Fibroblast of pulmonary artery (primary cell): ENCODE measurements at regions not wholly inside any gene's neighbourhood (a gene's known extent, or its start where the extent isn't known, plus 50 kb on each side); places are given as distances from the start of the nearest gene placed in this dataset.

Source experiments
- DNase-seq: peaks from one replicate; pipeline ENCODE4 v3.0.0-alpha.2; 2010; ENCODE audit warnings: low read depth
- H3K4me3 ChIP-seq: replicated peaks from 2 replicates; pipeline ENCODE4 v1.5.1; 2011; ENCODE audit warnings: low read depth, mild to moderate bottlenecking, control low read depth, low read length, moderate library complexity
- TF ChIP-seq, protein P1 (sequence below): IDR thresholded peaks from 2 replicates; pipeline ENCODE4 v1.5.1; 2011; ENCODE audit warnings: mild to moderate bottlenecking, control low read depth, low read length, inconsistent platforms; ENCODE audit errors: missing control alignments

DNA sequence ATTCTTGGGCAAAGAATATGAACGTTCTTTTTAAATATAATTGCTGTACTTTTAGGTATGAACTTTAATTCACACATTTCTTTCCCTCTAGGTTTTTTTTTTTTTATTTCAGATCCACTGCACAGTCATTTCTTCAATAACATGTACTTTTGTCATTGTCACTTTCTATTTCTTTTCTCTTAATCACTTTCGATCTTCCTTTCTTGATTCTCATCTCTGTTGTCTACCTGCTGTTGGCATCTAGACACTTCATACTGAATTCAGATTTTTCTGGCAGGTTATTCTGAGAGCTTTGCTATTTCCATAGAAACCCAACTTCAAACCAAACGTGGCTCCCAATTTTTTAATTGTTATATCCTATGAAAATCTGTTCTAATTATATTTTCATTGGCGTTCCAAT lies 211.7 kb upstream of the KLF6 start:
- H3K4me3 ChIP-seq, result no peak overlapping the region
- DNase-seq, result no peak
- TF ChIP-seq, protein P1, sequence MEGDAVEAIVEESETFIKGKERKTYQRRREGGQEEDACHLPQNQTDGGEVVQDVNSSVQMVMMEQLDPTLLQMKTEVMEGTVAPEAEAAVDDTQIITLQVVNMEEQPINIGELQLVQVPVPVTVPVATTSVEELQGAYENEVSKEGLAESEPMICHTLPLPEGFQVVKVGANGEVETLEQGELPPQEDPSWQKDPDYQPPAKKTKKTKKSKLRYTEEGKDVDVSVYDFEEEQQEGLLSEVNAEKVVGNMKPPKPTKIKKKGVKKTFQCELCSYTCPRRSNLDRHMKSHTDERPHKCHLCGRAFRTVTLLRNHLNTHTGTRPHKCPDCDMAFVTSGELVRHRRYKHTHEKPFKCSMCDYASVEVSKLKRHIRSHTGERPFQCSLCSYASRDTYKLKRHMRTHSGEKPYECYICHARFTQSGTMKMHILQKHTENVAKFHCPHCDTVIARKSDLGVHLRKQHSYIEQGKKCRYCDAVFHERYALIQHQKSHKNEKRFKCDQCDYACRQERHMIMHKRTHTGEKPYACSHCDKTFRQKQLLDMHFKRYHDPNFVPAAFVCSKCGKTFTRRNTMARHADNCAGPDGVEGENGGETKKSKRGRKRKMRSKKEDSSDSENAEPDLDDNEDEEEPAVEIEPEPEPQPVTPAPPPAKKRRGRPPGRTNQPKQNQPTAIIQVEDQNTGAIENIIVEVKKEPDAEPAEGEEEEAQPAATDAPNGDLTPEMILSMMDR, result no peak

- H3K4me3 ChIP-seq, result no peak overlapping the region
- TF ChIP-seq, protein P1, result no peak
- DNase-seq, result peak; percentile 86
These were observed 210.5 kb upstream of the KLF6 start for GRCh38 chr10:3995302-3996210.

DNA sequence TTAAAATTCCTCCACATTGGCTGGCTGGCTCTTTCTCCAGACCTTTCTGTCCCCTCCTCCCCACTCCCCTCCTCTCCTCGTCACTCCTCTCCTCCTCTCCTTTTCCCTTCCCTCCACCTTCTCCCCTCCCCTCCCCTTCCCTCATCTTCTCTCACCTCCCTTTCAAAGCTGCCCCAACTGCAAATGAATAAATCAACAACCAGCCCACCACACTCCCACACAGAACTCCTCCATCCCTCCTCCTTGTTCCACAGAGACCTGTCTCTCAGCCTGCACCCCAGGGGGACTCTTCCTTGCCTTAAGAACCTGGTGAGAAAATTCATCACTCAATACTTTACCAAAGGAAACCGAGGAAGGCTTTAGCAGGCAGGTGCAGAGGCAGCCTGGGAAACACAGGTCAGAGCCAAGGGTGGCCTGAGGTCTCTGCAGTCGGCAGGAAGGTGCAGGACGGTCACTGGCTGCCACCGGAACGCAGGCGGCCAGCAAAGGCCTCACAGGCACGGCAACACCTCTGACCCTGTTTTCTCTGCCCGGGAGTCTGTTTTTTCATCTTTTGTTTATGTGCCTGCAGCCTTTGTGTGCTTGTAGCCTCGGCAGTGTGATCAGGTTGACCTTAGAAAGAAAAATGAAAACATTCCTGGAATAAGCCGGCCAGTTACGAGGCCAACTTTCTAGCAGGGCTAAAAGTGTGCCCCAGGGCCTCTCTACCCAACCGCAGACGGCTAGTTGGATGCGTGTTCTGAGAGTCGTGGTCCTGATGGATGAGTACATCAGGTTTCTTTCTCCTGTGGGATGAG lies 207.6 kb upstream of the KLF6 start:
- TF ChIP-seq, protein P1, result no peak
- no peak for DNase-seq
- H3K4me3 ChIP-seq, result no peak overlapping the region

GRCh38 chr10:3990307-3990706 lies 205.3 kb upstream of the KLF6 start:
- H3K4me3 ChIP-seq, result no peak overlapping the region
- TF ChIP-seq, protein P1, result no peak
- DNase-seq, result no peak

GRCh38 chr10:3987143-3987974 lies 202.3 kb upstream of the KLF6 start:
- no peak overlapping the region for H3K4me3 ChIP-seq
- no peak for DNase-seq
- TF ChIP-seq, protein P1, result no peak

DNA sequence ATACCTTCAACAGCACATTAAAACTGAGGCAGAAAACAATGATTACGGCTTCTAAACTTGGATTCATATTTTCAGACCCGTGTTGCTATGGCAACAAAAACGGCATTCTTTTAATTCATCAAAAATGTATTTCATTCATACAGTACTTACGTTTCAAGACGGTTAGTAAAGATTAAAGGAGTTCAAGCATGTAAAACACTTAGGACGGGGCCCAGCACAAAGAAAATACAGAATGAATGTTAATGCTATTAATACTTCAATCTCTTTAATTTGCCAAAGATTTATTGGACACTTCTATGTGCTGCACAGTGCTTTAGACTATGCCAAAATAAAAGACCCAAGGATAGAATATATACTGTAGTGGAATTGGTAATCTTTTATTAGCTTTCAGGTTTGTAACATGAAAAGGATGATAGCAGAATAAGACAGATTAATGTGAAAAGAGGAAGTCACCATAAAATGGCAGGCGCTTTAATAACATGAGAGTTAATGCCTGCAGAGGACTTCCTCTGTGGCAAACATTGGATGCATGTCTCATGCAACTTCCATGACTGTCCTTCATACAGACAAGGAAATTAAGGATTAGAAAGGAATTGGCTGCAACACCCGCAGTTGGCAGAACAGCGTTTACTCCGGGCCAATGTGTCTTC lies 201.6 kb upstream of the KLF6 start:
- DNase-seq, result no peak
- TF ChIP-seq, protein P1, result no peak
- no peak overlapping the region for H3K4me3 ChIP-seq
